K562 (cell line): ENCODE measurements at regions not wholly inside any gene's neighbourhood (a gene's known extent, or its start where the extent isn't known, plus 50 kb on each side); places are given as distances from the start of the nearest gene placed in this dataset.

ENCODE experiments used
- ATAC-seq: fragments of 200-7000 bp; cut with Tn5 transposase; 3 replicates; pipeline ENCODE4 v1.9.1; 2020; ENCODE audit warnings: moderate library complexity
- BruUV-seq: library from RNA; stranded (reverse); fragments of 400-500 nt; replicated peaks from 2 replicates; lab custom pipeline; 2021; lab: Mats Ljungman, UMichigan
- CTCF ChIA-PET: fragments of 300-600 bp; formaldehyde crosslinking; extraction: SDS; loops from one replicate; lab custom pipeline; 2021; ENCODE audit warnings: low intra/inter-chr PET ratio; lab: Yijun Ruan, JAX
- POLR2A ChIA-PET: fragments of 300-600, 350-650 bp; sonication (Branson Sonifier 250); formaldehyde crosslinking; extraction: SDS; loops from one replicate; lab custom pipeline; 2021; ENCODE audit warnings: antibody characterized with exemption, inconsistent platforms; lab: Yijun Ruan, JAX
- DNase-seq, 4 experiments: peaks; one replicate each; pipeline versions ENCODE4 v3.0.0 to v3.0.0-alpha.2; 2011 to 2018; ENCODE audit warnings: low spot score in 3 of 4, mixed read lengths in 3 of 4; ENCODE audit errors: extremely low read depth in 1 of 4
- FAIRE-seq: peaks from 2 replicates; lab custom pipeline; 2011; peaks lifted over from hg19 to GRCh38; lab: Jason Lieb, UNC
- H2AFZ ChIP-seq: 2 replicates; pipeline ENCODE4 v1.6.0; 2011; ENCODE audit warnings: low read depth, low read length, control low read depth, inconsistent platforms
- H3K27ac ChIP-seq: fragments of 200-600 bp; 3 replicates; pipeline ENCODE4 v1.8.0; 2011; ENCODE audit warnings: low read depth, mild to moderate bottlenecking, control low read depth, inconsistent platforms, low read length, moderate library complexity, mixed read lengths; ENCODE audit errors: extremely low read depth
- H3K27me3 ChIP-seq, 2 experiments: fragments of 300-600 bp in 1 of 2; 2 replicates in 1 of 2; 3 replicates in 1 of 2; pipeline versions ENCODE4 v1.6.0 to v1.8.0; 2011; ENCODE audit warnings: inconsistent platforms in 2 of 2, low read length in 2 of 2, mild to moderate bottlenecking in 1 of 2, mixed read lengths in 1 of 2, moderate library complexity in 1 of 2; ENCODE audit not compliant: control insufficient read depth in 2 of 2, insufficient read depth in 2 of 2
- H3K36me3 ChIP-seq: fragments of 300-600 bp; 3 replicates; pipeline ENCODE4 v1.8.0; 2011; ENCODE audit warnings: mild to moderate bottlenecking, low read length, inconsistent platforms; ENCODE audit not compliant: control insufficient read depth, insufficient read depth
- H3K4me1 ChIP-seq, 2 experiments: fragments of 200-600 bp in 1 of 2; replicated peaks in 1 of 2; 2 replicates in 1 of 2; 3 replicates in 1 of 2; pipeline versions ENCODE4 v1.5.1 to v1.8.0; 2011; ENCODE audit warnings: inconsistent platforms in 2 of 2, low read length in 2 of 2, mild to moderate bottlenecking in 1 of 2, mixed read lengths in 1 of 2, moderate library complexity in 1 of 2; ENCODE audit not compliant: control insufficient read depth in 2 of 2, insufficient read depth in 2 of 2
- H3K4me2 ChIP-seq: 2 replicates; pipeline ENCODE4 v1.6.1; 2011; ENCODE audit warnings: low read length, control low read depth, inconsistent platforms, mixed read lengths; ENCODE audit not compliant: insufficient read depth
- H3K4me3 ChIP-seq: fragments of 200-600 bp; sonication (generic), shearing (Covaris generic); 2 replicates; pipeline ENCODE4 v1.5.1; 2016; ENCODE audit warnings: control low read depth, inconsistent platforms
- H3K79me2 ChIP-seq: fragments of 200-600 bp; 3 replicates; pipeline ENCODE4 v1.8.0; 2011; ENCODE audit warnings: low read length, inconsistent platforms; ENCODE audit not compliant: control insufficient read depth, insufficient read depth
- H3K9ac ChIP-seq, 2 experiments: 2 replicates each; pipeline versions ENCODE4 v1.6.0 to v1.6.1; 2011; ENCODE audit warnings: low read depth in 2 of 2, low read length in 2 of 2, control low read depth in 1 of 2, inconsistent platforms in 1 of 2, mild to moderate bottlenecking in 1 of 2, mixed read lengths in 1 of 2; ENCODE audit not compliant: insufficient read depth in 1 of 2
- H3K9me1 ChIP-seq: one replicate; pipeline ENCODE4 v1.6.0; 2011; ENCODE audit warnings: inconsistent platforms, mild to moderate bottlenecking, low read length, moderate library complexity; ENCODE audit not compliant: control insufficient read depth, insufficient read depth
- H3K9me3 ChIP-seq: replicated peaks from 2 replicates; pipeline ENCODE4 v1.5.1; 2011; ENCODE audit warnings: low read depth, low read length, inconsistent platforms; ENCODE audit not compliant: control insufficient read depth, insufficient read depth
- H4K20me1 ChIP-seq: replicated peaks from 2 replicates; pipeline ENCODE4 v1.6.1; 2011; ENCODE audit warnings: low read length, inconsistent platforms, mixed read lengths; ENCODE audit not compliant: control insufficient read depth, insufficient read depth
- CBX2 ChIP-seq: fragments of 200-600 bp; sonication (generic); IDR thresholded peaks from one replicate; pipeline ENCODE4 v1.6.1; 2012; ENCODE audit warnings: mild to moderate bottlenecking, low read length, inconsistent platforms; ENCODE audit not compliant: insufficient read depth, poor library complexity, severe bottlenecking
- CEBPB ChIP-seq: fragments of 450-650 bp; IDR thresholded peaks from 2 replicates; pipeline ENCODE4 v1.6.1; 2016; ENCODE audit warnings: missing genetic modification characterization, missing compliant biosample characterization
- CEBPG ChIP-seq, 3 experiments: fragments of 200-800 bp in 1 of 3; sonication (Bioruptor generic) in 1 of 3; sonication (generic) in 1 of 3; formaldehyde crosslinking in 1 of 3; IDR thresholded peaks in 2 of 3; conservative IDR thresholded peaks in 1 of 3; 2 replicates each; pipeline versions ENCODE4 v1.6.1 to v1.8.0; 2016 to 2022; ENCODE audit warnings: missing compliant biosample characterization in 2 of 3, missing genetic modification characterization in 2 of 3, mild to moderate bottlenecking in 1 of 3, missing genetic modification reagents in 1 of 3
- HMBOX1 ChIP-seq: sonication (generic); IDR thresholded peaks from 2 replicates; pipeline ENCODE4 v1.6.1; 2016
- MEF2A ChIP-seq: IDR thresholded peaks from 2 replicates; pipeline ENCODE4 v1.6.1; 2011; ENCODE audit warnings: low read depth, mild to moderate bottlenecking, low read length, moderate library complexity; ENCODE audit not compliant: control insufficient read depth
- SIRT6 ChIP-seq: IDR thresholded peaks from one replicate; pipeline ENCODE4 v1.6.1; 2012; ENCODE audit warnings: low read depth, mild to moderate bottlenecking, control low read depth, inconsistent platforms, low read length, moderate library complexity
- STAG1 ChIP-seq: sonication (generic); formaldehyde crosslinking; IDR thresholded peaks from 2 replicates; pipeline ENCODE4 v1.5.0; 2020; ENCODE audit warnings: missing genetic modification reagents, borderline replicate concordance
- U2AF1 ChIP-seq: fragments of 200-400 bp; formaldehyde crosslinking; optimal IDR thresholded peaks from 2 replicates; pipeline ENCODE3; 2017; ENCODE audit warnings: mild to moderate bottlenecking, low read depth, low read length, moderate library complexity
- ZFP36 ChIP-seq: fragments of 150-350 bp; IDR thresholded peaks from 2 replicates; pipeline ENCODE4 v1.6.1; 2018; ENCODE audit warnings: low read length, low read depth; ENCODE audit not compliant: partially characterized antibody
- ZNF41 ChIP-seq: fragments of 250-450 bp; sonication (Bioruptor Pico); conservative IDR thresholded peaks from 2 replicates; pipeline ENCODE4 v1.4.0; 2020; ENCODE audit warnings: mild to moderate bottlenecking
- ZNF644 ChIP-seq: fragments of 200-800 bp; sonication (Bioruptor generic); IDR thresholded peaks from 2 replicates; pipeline ENCODE4 v1.6.1; 2016; ENCODE audit warnings: low read depth, missing genetic modification characterization, missing compliant biosample characterization
- WGBS: fragments of 100-300 bp; shearing (Covaris generic); methylation state at CpG from one replicate; pipeline ENCODE4 v1.1.6; 2016; ENCODE audit warnings: low coverage, mixed read lengths; ENCODE audit not compliant: insufficient coverage; ENCODE audit errors: missing lambda C conversion rate; 5-methylcytosine and 5-hydroxymethylcytosine counted together
- in situ Hi-C: fragments of 300-500 bp; cut with MboI; formaldehyde crosslinking; loops from 4 replicates; pipeline ENCODE4 v1.15.0; 2018; ENCODE audit warnings: inconsistent platforms, mixed read lengths
- intact Hi-C: fragments of 100-400 bp; cut with micrococcal nuclease; formaldehyde crosslinking; loops from 2 replicates; pipeline ENCODE4 v1.14.2; 2022

- in situ Hi-C loops (no loop called here), intact Hi-C loops (no loop called here)
- POLR2A ChIA-PET, result no interaction called here
- Histone ChIP-seq H3K79me2 (no peaks in the 10 kb centered on the region), H3K36me3 (no peaks in the 10 kb centered on the region), H4K20me1 (no peaks in the 10 kb centered on the region), H3K9me1 (no peaks in the 10 kb centered on the region), H3K9ac (no peak overlapping the region), H3K4me3 (no peak overlapping the region), H3K9me3 (no peaks in the 10 kb centered on the region), H2AFZ (no peak overlapping the region), H3K27ac (no peak overlapping the region), H3K4me2 (no peak overlapping the region), H3K27me3 (no peaks in the 10 kb centered on the region), H3K4me1 (no peaks in the 10 kb centered on the region)
- no TSS peak for BruUV-seq
- 0% methylated on average over 4 of the region's 4 CpGs for WGBS
- ATAC-seq (no peak), DNase-seq (no peak), FAIRE-seq (no peak)
- TF ChIP-seq U2AF1, result no peak
- TF ChIP-seq ZNF644 (tag), result no peak
- no peak for TF ChIP-seq MEF2A
- no peak for TF ChIP-seq STAG1 (CRISPR knock-in tag)
- no peak for TF ChIP-seq ZFP36
- CTCF ChIA-PET, result no interaction called here
These were observed 138.6 kb upstream of the MARCKS start for GRCh38 chr6:113718588-113718987.

DNA sequence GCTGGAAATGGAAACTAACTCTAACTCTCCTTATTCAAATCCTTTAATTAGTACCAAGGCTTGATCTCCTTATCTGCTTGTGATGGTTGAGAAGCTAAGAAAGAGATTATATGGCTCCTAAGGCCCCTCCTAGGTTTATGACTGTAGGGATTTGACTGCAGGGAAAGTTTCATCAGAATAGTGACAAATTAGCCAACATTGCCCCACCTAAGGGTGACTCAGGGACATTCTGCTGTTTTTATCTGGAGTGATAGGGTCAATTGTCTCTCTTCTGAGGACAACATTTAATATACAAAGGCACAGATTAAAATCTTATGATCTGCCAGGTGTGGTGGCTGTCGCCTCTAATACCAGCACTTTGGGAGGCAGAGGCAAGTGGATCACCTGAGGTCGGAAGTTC lies 138.1 kb upstream of the MARCKS start:
- DNase-seq, result no peak
- POLR2A ChIA-PET, result no interaction called here
- no peak overlapping the region for H3K27ac ChIP-seq
- H4K20me1 ChIP-seq, result no peaks in the 10 kb centered on the region
- H3K9ac ChIP-seq, result no peak overlapping the region
- in situ Hi-C loops (no loop called here), intact Hi-C loops (no loop called here)
- no peaks in the 10 kb centered on the region for H3K4me1 ChIP-seq
- no TSS peak for BruUV-seq
- ATAC-seq, result no peak
- 0% methylated on average over 2 of the region's 2 CpGs for WGBS
- TF ChIP-seq ZNF41 (CRISPR knock-in tag) (no peak), CEBPB (0 out of 2 replicates have a peak, but pooled peaks have one; percentile 23), CEBPG (CRISPR knock-in tag; IDR thresholded peaks at IDR 0.05) (no peak), CEBPG (tag; conservative IDR thresholded peaks at IDR 0.05 in 1 of 2, IDR thresholded peaks at IDR 0.05 in 1 of 2) (peak; percentile 53 to 60; a peak in 2 of 4 replicates), HMBOX1 (no peak), CBX2 (no peak), SIRT6 (no peak)
- TF ChIP-seq, all 486 proteins: peak for 2
- CTCF ChIA-PET, result no interaction called here
- Histone ChIP-seq H3K4me3 (no peak overlapping the region), H3K36me3 (no peaks in the 10 kb centered on the region), H3K4me2 (no peak overlapping the region), H2AFZ (no peak overlapping the region), H3K79me2 (no peaks in the 10 kb centered on the region), H3K9me3 (no peaks in the 10 kb centered on the region), H3K9me1 (no peaks in the 10 kb centered on the region), H3K27me3 (no peaks in the 10 kb centered on the region)
- no peak for FAIRE-seq
